ENCODE measurements at regions not wholly inside any gene's neighbourhood (a gene's known extent, or its start where the extent isn't known, plus 50 kb on each side); places are given as distances from the start of the nearest gene placed in this dataset.

- Histone ChIP-seq H4K20me1 (ENCODE audit: control insufficient read depth, insufficient read depth, low read depth, low read length) (no peaks in the 10 kb centered on the region), H3K4me2 (ENCODE audit: low read length) (no peak overlapping the region), H3K9me3 (ENCODE audit: control insufficient read depth, insufficient read depth, low read length) (no peaks in the 10 kb centered on the region), H3K36me3 (ENCODE audit: control insufficient read depth, low read length) (no peaks in the 10 kb centered on the region), H3K9me2 (replicated peaks; ENCODE audit: control insufficient read depth, low read length) (no peaks in the 10 kb centered on the region), H3K4me3 (ENCODE audit: low read length) (no peak overlapping the region), H3K27me3 (ENCODE audit: control insufficient read depth, low read length) (no peaks in the 10 kb centered on the region), H3K27ac (ENCODE audit: low read depth, low read length) (no peak overlapping the region), H3K4me1 (ENCODE audit: control insufficient read depth, low read length) (no peaks in the 10 kb centered on the region), H3K79me2 (ENCODE audit: control insufficient read depth, low read length) (no peaks in the 10 kb centered on the region), H3F3A (ENCODE audit: control insufficient read depth, insufficient read depth) (no peaks in the 10 kb centered on the region)
- no peak for TF ChIP-seq EZH2phosphoT487 (IDR thresholded peaks at IDR 0.05; ENCODE audit: borderline replicate concordance, low read length)
- TF ChIP-seq CTCF (IDR thresholded peaks at IDR 0.05; ENCODE audit: low read depth, low read length, poor library complexity, severe bottlenecking) = no peak
Measured at GRCh38 chr2:19104503-19104902, 253.9 kb downstream of the OSR1 start.

- Histone ChIP-seq H3K9me2 (replicated peaks; ENCODE audit: control insufficient read depth, low read length) (no peaks in the 10 kb centered on the region), H3K27me3 (ENCODE audit: control insufficient read depth, low read length) (no peaks in the 10 kb centered on the region), H3K4me1 (ENCODE audit: control insufficient read depth, low read length) (no peaks in the 10 kb centered on the region)
Measured at GRCh38 chr2:19102696-19103423, 255.6 kb downstream of the OSR1 start.

GRCh38 chr2:19101968-19102367, 256.5 kb downstream of the OSR1 start:
- TF ChIP-seq EZH2phosphoT487 (IDR thresholded peaks at IDR 0.05; ENCODE audit: borderline replicate concordance, low read length) (no peak), CTCF (IDR thresholded peaks at IDR 0.05; ENCODE audit: low read depth, low read length, poor library complexity, severe bottlenecking) (no peak)
- Histone ChIP-seq H3K4me2 (ENCODE audit: low read length) (no peak overlapping the region), H3F3A (ENCODE audit: control insufficient read depth, insufficient read depth) (no peaks in the 10 kb centered on the region), H3K9me2 (replicated peaks; ENCODE audit: control insufficient read depth, low read length) (no peaks in the 10 kb centered on the region), H3K4me3 (ENCODE audit: low read length) (no peak overlapping the region), H3K4me1 (ENCODE audit: control insufficient read depth, low read length) (no peaks in the 10 kb centered on the region), H3K9me3 (ENCODE audit: control insufficient read depth, insufficient read depth, low read length) (no peaks in the 10 kb centered on the region), H4K20me1 (ENCODE audit: control insufficient read depth, insufficient read depth, low read depth, low read length) (no peaks in the 10 kb centered on the region), H3K27me3 (ENCODE audit: control insufficient read depth, low read length) (no peaks in the 10 kb centered on the region), H3K36me3 (ENCODE audit: control insufficient read depth, low read length) (no peaks in the 10 kb centered on the region), H3K27ac (ENCODE audit: low read depth, low read length) (no peak overlapping the region), H3K79me2 (ENCODE audit: control insufficient read depth, low read length) (no peaks in the 10 kb centered on the region)

More at GRCh38 chr2:19102696-19103423, 255.6 kb downstream of the OSR1 start:
- Histone ChIP-seq H3K36me3 (ENCODE audit: control insufficient read depth, low read length) (no peaks in the 10 kb centered on the region), H3F3A (ENCODE audit: control insufficient read depth, insufficient read depth) (no peaks in the 10 kb centered on the region), H4K20me1 (ENCODE audit: control insufficient read depth, insufficient read depth, low read depth, low read length) (no peaks in the 10 kb centered on the region), H3K27ac (ENCODE audit: low read depth, low read length) (no peak overlapping the region), H3K9me3 (ENCODE audit: control insufficient read depth, insufficient read depth, low read length) (no peaks in the 10 kb centered on the region), H3K4me2 (ENCODE audit: low read length) (no peak overlapping the region), H3K4me3 (ENCODE audit: low read length) (no peak overlapping the region), H3K79me2 (ENCODE audit: control insufficient read depth, low read length) (no peaks in the 10 kb centered on the region)
- TF ChIP-seq CTCF (IDR thresholded peaks at IDR 0.05; ENCODE audit: low read depth, low read length, poor library complexity, severe bottlenecking) = no peak
- TF ChIP-seq EZH2phosphoT487 (IDR thresholded peaks at IDR 0.05; ENCODE audit: borderline replicate concordance, low read length) = no peak

Data from DOHH2 (cell line).